Mesenchymal stem cell (in vitro differentiated cells and primary cell): ENCODE measurements at regions not wholly inside any gene's neighbourhood (a gene's known extent, or its start where the extent isn't known, plus 50 kb on each side); places are given as distances from the start of the nearest gene placed in this dataset.
"Not testable (repeated sequence)": the region's sequence is repeated elsewhere in the genome, so short reads cannot be mapped to it uniquely, and the experiment has no call there.

ENCODE experiments used
- DNase-seq: peaks from one replicate; pipeline ENCODE4 v3.0.0-alpha.2; 2013
- H2AFZ ChIP-seq: one replicate; pipeline ENCODE4 v1.6.1; 2013; ENCODE audit warnings: low read depth, mild to moderate bottlenecking, control low read depth, inconsistent platforms, low read length, moderate library complexity
- H2AK5ac ChIP-seq: 2 replicates; pipeline ENCODE4 v1.6.1; 2013; ENCODE audit warnings: low read length, moderate library complexity, mild to moderate bottlenecking, inconsistent platforms; ENCODE audit not compliant: severe bottlenecking
- H2BK120ac ChIP-seq: one replicate; pipeline ENCODE4 v1.6.1; 2013; ENCODE audit warnings: low read depth, mild to moderate bottlenecking, inconsistent platforms, low read length, moderate library complexity
- H2BK12ac ChIP-seq, 2 experiments: one replicate each; pipeline ENCODE4 v1.6.1; 2013; ENCODE audit warnings: inconsistent platforms in 2 of 2, low read length in 2 of 2, mild to moderate bottlenecking in 2 of 2, moderate library complexity in 2 of 2, control low read depth in 1 of 2
- H2BK15ac ChIP-seq: one replicate; pipeline ENCODE4 v1.6.1; 2013; ENCODE audit warnings: mild to moderate bottlenecking, low read depth, inconsistent platforms; ENCODE audit not compliant: poor library complexity, severe bottlenecking
- H2BK5ac ChIP-seq: 2 replicates; pipeline ENCODE4 v1.6.1; 2013; ENCODE audit warnings: low read depth, mild to moderate bottlenecking, low read length, control low read depth, inconsistent platforms; ENCODE audit not compliant: poor library complexity, severe bottlenecking
- H3K14ac ChIP-seq, 2 experiments: one replicate each; pipeline ENCODE4 v1.6.1; 2013; ENCODE audit warnings: inconsistent platforms in 2 of 2, low read length in 2 of 2, control low read depth in 1 of 2, mild to moderate bottlenecking in 1 of 2, moderate library complexity in 1 of 2
- H3K18ac ChIP-seq, 2 experiments: one replicate each; pipeline ENCODE4 v1.6.1; 2013; ENCODE audit warnings: inconsistent platforms in 2 of 2, low read length in 2 of 2, control low read depth in 1 of 2, low read depth in 1 of 2, mild to moderate bottlenecking in 1 of 2
- H3K23ac ChIP-seq, 2 experiments: one replicate each; pipeline ENCODE4 v1.6.1; 2013; ENCODE audit warnings: inconsistent platforms in 2 of 2, low read length in 2 of 2, mild to moderate bottlenecking in 2 of 2, moderate library complexity in 2 of 2, control low read depth in 1 of 2
- H3K27ac ChIP-seq: 2 replicates; pipeline ENCODE4 v1.5.1; 2013; ENCODE audit warnings: mild to moderate bottlenecking, moderate library complexity, low read length, control low read depth, inconsistent platforms; ENCODE audit not compliant: poor library complexity, severe bottlenecking
- H3K27me3 ChIP-seq, 2 experiments: 2 replicates each; pipeline versions ENCODE4 v1.6.1 to v1.7.0; 2013; ENCODE audit warnings: low read length in 2 of 2, mild to moderate bottlenecking in 2 of 2, moderate library complexity in 2 of 2, control low read depth in 1 of 2, inconsistent platforms in 1 of 2; ENCODE audit not compliant: control insufficient read depth in 1 of 2, insufficient read depth in 1 of 2
- H3K36me3 ChIP-seq, 2 experiments: 2 replicates each; pipeline versions ENCODE4 v1.6.1 to v1.7.0; 2013; ENCODE audit warnings: low read length in 2 of 2, control low read depth in 1 of 2, inconsistent platforms in 1 of 2, low read depth in 1 of 2, mild to moderate bottlenecking in 1 of 2; ENCODE audit not compliant: insufficient read depth in 2 of 2, control insufficient read depth in 1 of 2
- H3K4ac ChIP-seq, 2 experiments: one replicate each; pipeline ENCODE4 v1.6.1; 2013; ENCODE audit warnings: inconsistent platforms in 2 of 2, low read length in 2 of 2, mild to moderate bottlenecking in 2 of 2, moderate library complexity in 2 of 2, control low read depth in 1 of 2, low read depth in 1 of 2
- H3K4me1 ChIP-seq: 2 replicates; pipeline ENCODE4 v1.6.1; 2013; ENCODE audit warnings: low read depth, low read length, control low read depth; ENCODE audit not compliant: control insufficient read depth, insufficient read depth
- H3K4me2 ChIP-seq: 2 replicates; pipeline ENCODE4 v1.6.1; 2013; ENCODE audit warnings: low read length, mild to moderate bottlenecking, inconsistent platforms; ENCODE audit not compliant: poor library complexity, severe bottlenecking
- H3K4me3 ChIP-seq, 2 experiments: 2 replicates each; pipeline versions ENCODE4 v1.5.1 to v1.7.0; 2013; ENCODE audit warnings: low read length in 2 of 2, mild to moderate bottlenecking in 2 of 2, control low read depth in 1 of 2, low read depth in 1 of 2; ENCODE audit not compliant: insufficient read depth in 1 of 2
- H3K79me1 ChIP-seq: replicated peaks from 2 replicates; pipeline ENCODE4 v1.6.1; 2013; ENCODE audit warnings: mild to moderate bottlenecking, control low read depth, low read length, inconsistent platforms; ENCODE audit not compliant: poor library complexity, severe bottlenecking
- H3K9ac ChIP-seq: 2 replicates; pipeline ENCODE4 v1.7.0; 2013; ENCODE audit warnings: mild to moderate bottlenecking, low read length, moderate library complexity
- H3K9me3 ChIP-seq: 2 replicates; pipeline ENCODE4 v1.7.0; 2013; ENCODE audit warnings: mild to moderate bottlenecking, low read length; ENCODE audit not compliant: control insufficient read depth
- H4K8ac ChIP-seq: one replicate; pipeline ENCODE4 v1.6.1; 2013; ENCODE audit warnings: inconsistent platforms, mild to moderate bottlenecking, low read length, moderate library complexity
- H4K91ac ChIP-seq: one replicate; pipeline ENCODE4 v1.6.1; 2013; ENCODE audit warnings: mild to moderate bottlenecking, low read length, inconsistent platforms
- WGBS: methylation state at CpG from one replicate; pipeline ENCODE4 v1.1.7; 2013; ENCODE audit warnings: mixed read lengths; 5-methylcytosine and 5-hydroxymethylcytosine counted together

DNA sequence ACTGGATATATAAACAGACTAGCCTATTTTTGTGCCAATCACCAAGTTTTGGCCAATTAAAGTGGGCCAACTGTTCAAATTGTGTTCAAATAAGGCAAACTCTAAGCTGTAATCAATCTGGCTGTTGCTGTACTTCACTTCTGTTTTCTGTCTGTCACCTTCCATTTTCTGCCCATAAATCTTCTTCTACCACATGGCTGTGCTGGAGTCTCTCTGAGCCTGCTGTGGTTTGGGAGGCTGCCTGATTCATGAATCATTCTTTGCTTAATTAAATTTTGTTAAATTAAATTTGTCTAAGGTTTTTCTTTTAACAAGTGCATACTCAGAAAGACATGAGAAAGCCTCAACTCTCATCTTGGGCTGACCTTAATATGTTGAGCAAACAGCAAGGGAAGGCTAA, 172.6 kb upstream of the VIPR2 start:
- Histone ChIP-seq H3K4me1 (no peaks in the 10 kb centered on the region), H2AK5ac (no peak overlapping the region), H2BK120ac (no peak overlapping the region), H3K27me3 (no peaks in the 10 kb centered on the region), H3K18ac (no peak overlapping the region), H3K9me3 (peaks cover 20% of the 10 kb centered on the region), H3K9ac (no peak overlapping the region), H3K4ac (no peak overlapping the region), H4K8ac (no peak overlapping the region), H3K79me1 (no peaks in the 10 kb centered on the region), H3K4me2 (no peak overlapping the region), H4K91ac (no peak overlapping the region), H3K27ac (no peak overlapping the region), H3K14ac (no peak overlapping the region), H3K23ac (no peak overlapping the region), H3K36me3 (no peaks in the 10 kb centered on the region), H2BK12ac (no peak overlapping the region), H2AFZ (no peak overlapping the region), H3K4me3 (no peak overlapping the region), H2BK5ac (no peak overlapping the region), H2BK15ac (no peak overlapping the region)
- no peak for DNase-seq

DNA sequence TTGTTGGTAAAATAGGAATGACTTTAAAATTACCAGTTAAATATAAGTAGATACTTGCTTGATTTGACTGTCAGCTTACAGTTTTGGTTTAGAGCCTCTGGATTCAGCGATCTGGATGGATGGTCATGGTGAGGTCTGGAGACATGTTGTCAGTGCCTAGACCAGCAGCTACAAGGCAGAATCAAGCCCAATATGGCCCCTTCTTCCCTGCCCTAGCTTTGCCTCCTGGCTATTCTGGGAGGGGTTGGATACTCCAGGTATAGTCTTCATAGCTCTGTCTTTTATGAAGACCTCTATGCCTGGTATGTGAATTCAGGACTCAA, 166.5 kb upstream of the VIPR2 start:
- Histone ChIP-seq H3K4me1 (no peaks in the 10 kb centered on the region), H3K27ac (no peak overlapping the region), H4K8ac (no peak overlapping the region), H2BK15ac (no peak overlapping the region), H3K18ac (no peak overlapping the region), H2AK5ac (no peak overlapping the region), H3K14ac (no peak overlapping the region), H2AFZ (no peak overlapping the region), H4K91ac (no peak overlapping the region), H3K27me3 (no peaks in the 10 kb centered on the region), H2BK5ac (no peak overlapping the region), H2BK12ac (no peak overlapping the region), H3K4me2 (no peak overlapping the region), H2BK120ac (no peak overlapping the region), H3K4ac (no peak overlapping the region), H3K4me3 (no peak overlapping the region), H3K79me1 (no peaks in the 10 kb centered on the region), H3K23ac (no peak overlapping the region), H3K36me3 (no peaks in the 10 kb centered on the region), H3K9me3 (peaks cover 4% of the 10 kb centered on the region), H3K9ac (no peak overlapping the region)
- WGBS: 100% methylated on average over 1 of the region's 1 CpG
- DNase-seq: no peak

DNA sequence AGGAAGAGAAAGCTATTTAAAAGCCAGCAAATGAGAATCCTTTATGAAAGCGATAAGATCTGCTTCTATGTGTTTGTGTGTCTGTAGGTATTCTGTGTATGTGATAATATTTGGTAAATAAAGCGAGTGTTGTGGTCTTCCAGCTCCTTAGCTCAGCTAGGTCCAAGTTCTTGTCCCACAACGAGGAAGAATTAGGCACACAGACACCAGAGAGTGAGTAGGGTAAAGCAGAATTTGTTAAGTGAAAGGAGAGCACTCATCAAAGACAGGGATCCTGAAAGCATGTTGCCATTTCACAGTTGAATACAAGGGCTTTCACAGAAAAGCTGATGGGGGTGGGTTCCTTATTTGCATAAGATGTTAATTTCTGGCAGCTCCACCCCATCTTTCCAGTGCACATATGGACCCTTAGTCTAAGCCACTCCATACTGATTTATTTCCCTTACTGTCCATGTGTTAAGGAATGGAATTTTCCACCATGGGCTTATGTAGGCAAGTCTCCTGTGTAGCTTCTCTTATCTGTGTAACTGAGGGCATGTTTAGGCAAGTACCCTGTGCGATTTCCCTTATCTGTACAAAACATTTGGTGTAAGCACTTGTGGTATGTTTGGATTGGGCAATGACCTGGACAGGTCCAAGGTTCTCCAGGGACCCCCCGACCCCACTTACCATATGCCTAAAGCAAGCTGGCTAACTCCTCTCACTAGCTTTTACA, 165.9 kb upstream of the VIPR2 start:
- Histone ChIP-seq H2BK5ac (no peak overlapping the region), H3K4me2 (no peak overlapping the region), H3K4me3 (no peak overlapping the region), H3K9ac (no peak overlapping the region), H2BK120ac (no peak overlapping the region), H3K18ac (no peak overlapping the region), H2BK15ac (no peak overlapping the region), H2AFZ (no peak overlapping the region), H2AK5ac (no peak overlapping the region), H3K79me1 (no peaks in the 10 kb centered on the region), H3K23ac (no peak overlapping the region), H4K91ac (no peak overlapping the region), H3K9me3 (peaks cover 4% of the 10 kb centered on the region), H3K27ac (no peak overlapping the region), H3K4me1 (no peaks in the 10 kb centered on the region), H3K14ac (no peak overlapping the region), H3K27me3 (no peaks in the 10 kb centered on the region), H4K8ac (no peak overlapping the region), H2BK12ac (no peak overlapping the region), H3K4ac (no peak overlapping the region), H3K36me3 (no peaks in the 10 kb centered on the region)
- 33% methylated on average over 4 of the region's 5 CpGs for WGBS
- no peak for DNase-seq

DNA sequence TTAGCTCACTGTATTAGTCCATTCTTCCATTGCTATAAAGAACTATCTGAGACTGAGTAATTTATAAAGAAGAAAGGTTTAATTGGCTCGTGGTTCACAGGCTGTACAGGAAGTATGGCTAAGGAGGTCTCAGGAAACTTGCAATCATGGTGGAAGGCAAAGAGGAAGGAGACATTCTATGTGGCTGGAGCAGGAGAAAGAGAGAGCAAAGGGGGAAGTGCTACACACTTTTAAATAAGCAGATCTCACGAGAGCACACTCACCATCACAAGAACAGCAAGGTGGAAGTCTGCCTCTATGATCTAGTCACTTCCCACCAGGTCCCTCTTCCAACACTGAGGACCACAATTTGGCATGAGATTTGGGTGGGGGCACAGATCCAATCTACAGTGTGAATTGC, 164.5 kb upstream of the VIPR2 start:
- H3K27me3 ChIP-seq, H2AFZ ChIP-seq, H2AK5ac ChIP-seq, H3K79me1 ChIP-seq, H4K8ac ChIP-seq, H3K9me3 ChIP-seq, H3K4me2 ChIP-seq, H3K23ac ChIP-seq, H3K9ac ChIP-seq, H3K27ac ChIP-seq, H3K4me1 ChIP-seq, H2BK120ac ChIP-seq, H2BK5ac ChIP-seq, H4K91ac ChIP-seq, H3K14ac ChIP-seq, H2BK12ac ChIP-seq, DNase-seq, H3K4ac ChIP-seq, H3K4me3 ChIP-seq, H3K36me3 ChIP-seq, H3K18ac ChIP-seq, H2BK15ac ChIP-seq: not testable (repeated sequence)
- 59% methylated on average over 1 of the region's 2 CpGs for WGBS
